Spinal cord (tissue), 9 donors: ENCODE measurements at regions not wholly inside any gene's neighbourhood (a gene's known extent, or its start where the extent isn't known, plus 50 kb on each side); places are given as distances from the start of the nearest gene placed in this dataset.

Experiments
- DNase-seq, 6 donors: peaks; one replicate each; pipeline versions ENCODE4 v3.0.0 to v3.0.0-alpha.2; 2013 to 2015; ENCODE audit warnings: low spot score in 6 of 6, low read depth in 4 of 6
- H3K27ac ChIP-seq: one replicate; pipeline ENCODE4 v1.5.1; 2013; ENCODE audit warnings: low read depth, low read length, control low read depth
- H3K27me3 ChIP-seq: one replicate; pipeline ENCODE4 v1.6.1; 2013; ENCODE audit warnings: low read length; ENCODE audit not compliant: control insufficient read depth, insufficient read depth
- H3K36me3 ChIP-seq: one replicate; pipeline ENCODE4 v1.6.1; 2013; ENCODE audit warnings: low read length; ENCODE audit not compliant: control insufficient read depth, insufficient read depth
- H3K4me1 ChIP-seq: one replicate; pipeline ENCODE4 v1.6.1; 2013; ENCODE audit warnings: low read length; ENCODE audit not compliant: control insufficient read depth, insufficient read depth
- H3K4me3 ChIP-seq: one replicate; pipeline ENCODE4 v1.5.1; 2013; ENCODE audit warnings: low read depth, low read length, control low read depth
- H3K9me3 ChIP-seq: one replicate; pipeline ENCODE4 v1.6.1; 2013; ENCODE audit warnings: low read length; ENCODE audit not compliant: control insufficient read depth, insufficient read depth
- WGBS: methylation state at CpG from one replicate; pipeline ENCODE4 v1.1.5; 2013; ENCODE audit warnings: missing lambda C conversion rate; ENCODE audit not compliant: insufficient coverage; 5-methylcytosine and 5-hydroxymethylcytosine counted together
- donor health status: healthy.

DNA sequence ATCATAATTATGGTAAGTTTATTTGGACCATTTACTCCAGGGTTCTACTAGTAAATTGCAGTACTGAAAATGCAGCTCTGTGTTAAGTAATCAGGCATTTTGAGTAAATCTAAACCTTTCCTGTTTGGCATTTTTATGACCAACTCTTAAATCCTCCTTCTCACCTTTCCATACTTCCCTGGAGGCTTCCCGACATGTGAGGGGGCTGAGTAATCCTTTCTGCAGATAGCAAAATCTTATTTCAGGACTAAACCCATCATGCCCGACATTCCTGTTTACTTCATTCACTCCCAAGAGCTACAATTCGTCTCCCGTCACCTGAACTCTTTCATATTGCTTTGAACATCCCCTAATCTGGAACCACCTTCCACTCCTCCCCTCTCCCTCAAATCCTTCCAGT lies 296.6 kb downstream of the IKZF2 start:
- no peak overlapping the region for H3K27ac ChIP-seq
- H3K27me3 ChIP-seq = no peaks in the 10 kb centered on the region
- H3K4me1 ChIP-seq = no peaks in the 10 kb centered on the region
- no peaks in the 10 kb centered on the region for H3K9me3 ChIP-seq
- 100% methylated on average over 4 of the region's 4 CpGs for WGBS
- no peaks in the 10 kb centered on the region for H3K36me3 ChIP-seq
- no peak for DNase-seq
- H3K4me3 ChIP-seq = no peak overlapping the region

DNA sequence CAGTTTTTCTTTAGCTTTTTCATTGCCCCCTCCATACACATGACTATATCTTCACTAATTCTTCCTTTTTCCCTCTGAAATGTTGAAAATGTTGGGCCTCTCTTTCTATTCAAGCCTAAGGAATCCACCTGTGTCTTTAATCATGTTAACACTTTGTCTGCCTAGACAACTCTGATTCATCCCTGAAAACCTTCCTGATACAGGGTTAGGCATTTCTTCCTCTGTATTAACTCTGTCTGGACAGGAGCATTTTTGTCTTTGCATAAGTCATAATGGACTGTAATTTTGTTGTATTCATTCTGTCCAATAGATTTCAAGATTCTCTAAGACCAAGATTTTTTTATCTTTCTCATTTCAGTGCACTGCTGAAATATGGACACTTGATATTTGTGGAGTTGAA lies 297.3 kb downstream of the IKZF2 start:
- Histone ChIP-seq H3K27me3 (no peaks in the 10 kb centered on the region), H3K4me1 (no peaks in the 10 kb centered on the region), H3K27ac (no peak overlapping the region), H3K36me3 (no peaks in the 10 kb centered on the region), H3K9me3 (no peaks in the 10 kb centered on the region), H3K4me3 (no peak overlapping the region)
- DNase-seq = no peak

- no peak overlapping the region for H3K4me3 ChIP-seq
- no peaks in the 10 kb centered on the region for H3K27me3 ChIP-seq
- no peaks in the 10 kb centered on the region for H3K9me3 ChIP-seq
- no peak overlapping the region for H3K27ac ChIP-seq
- 100% methylated on average over 3 of the region's 4 CpGs for WGBS
- no peak for DNase-seq
- H3K36me3 ChIP-seq = no peaks in the 10 kb centered on the region
- H3K4me1 ChIP-seq = no peaks in the 10 kb centered on the region
Measured at GRCh38 chr2:212845941-212846340, 305.5 kb downstream of the IKZF2 start.

DNA sequence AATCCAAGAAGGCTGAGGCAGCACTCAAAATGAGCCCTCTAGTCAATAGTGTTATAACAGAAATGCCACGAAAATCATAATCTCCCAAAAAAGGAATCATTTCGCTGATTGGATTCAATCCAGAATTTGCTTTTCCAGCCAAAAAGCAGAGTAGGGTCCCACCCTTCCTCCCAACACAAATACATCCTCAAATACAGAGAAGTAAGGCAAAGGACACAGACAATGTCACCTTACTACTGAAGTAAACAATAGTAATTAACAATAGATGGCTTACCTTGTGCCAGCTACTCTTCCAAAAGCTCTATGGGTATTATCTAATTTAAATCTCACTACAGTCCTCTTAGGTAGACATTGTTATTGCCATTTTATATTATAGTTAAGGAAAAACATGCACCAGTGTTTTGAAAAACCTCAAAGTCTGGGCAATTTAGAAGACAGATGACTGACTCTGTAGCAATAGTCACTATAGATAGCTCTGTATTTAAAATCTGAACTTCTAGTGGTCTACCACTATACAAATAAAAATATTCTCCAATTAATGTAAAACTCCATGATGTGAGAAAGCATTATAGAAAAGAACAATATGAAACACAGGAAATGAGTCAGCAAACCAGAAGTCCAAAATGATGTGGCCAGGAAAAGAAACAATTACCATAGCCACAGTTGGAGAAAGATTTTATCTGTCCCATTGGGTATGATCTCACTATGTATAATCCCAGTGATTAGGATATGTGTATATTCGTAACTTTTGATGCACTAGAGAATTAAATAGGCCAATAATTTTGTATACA lies 305.0 kb upstream of the ERBB4 start:
- H3K27me3 ChIP-seq = no peaks in the 10 kb centered on the region
- H3K4me1 ChIP-seq = no peaks in the 10 kb centered on the region
- no peak for DNase-seq
- H3K4me3 ChIP-seq = no peak overlapping the region
- no peak overlapping the region for H3K27ac ChIP-seq
- no peaks in the 10 kb centered on the region for H3K9me3 ChIP-seq
- 94% methylated on average over 2 of the region's 3 CpGs for WGBS
- no peaks in the 10 kb centered on the region for H3K36me3 ChIP-seq

DNA sequence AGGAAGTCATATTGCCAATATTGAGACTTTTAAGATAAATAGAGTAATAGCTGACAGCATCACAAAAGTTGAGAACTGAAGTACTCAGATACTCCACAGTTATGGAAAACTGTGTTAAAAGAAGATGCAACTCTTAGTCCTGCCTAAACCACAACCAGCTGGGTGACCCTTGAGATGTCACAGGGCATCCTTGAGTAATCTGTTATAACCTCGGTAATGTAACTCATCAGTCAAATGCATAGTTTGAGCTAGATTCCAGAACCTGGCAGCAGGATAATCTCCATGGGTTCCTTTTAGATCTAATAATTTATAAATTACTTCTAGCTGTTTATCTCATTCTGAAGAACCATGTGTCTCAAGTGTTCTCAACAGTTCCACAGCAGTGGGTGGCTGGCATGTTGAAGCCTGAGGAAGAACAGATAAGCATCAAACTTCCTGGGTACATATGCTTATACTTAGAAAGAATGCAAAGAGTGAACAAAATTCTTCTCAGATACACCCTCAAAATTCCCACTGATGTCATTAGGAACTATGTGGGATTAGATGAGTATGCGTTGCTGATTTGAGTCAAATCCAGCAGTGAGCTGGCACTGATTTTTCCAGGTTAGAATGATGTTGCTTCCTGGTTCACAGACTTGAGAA lies 304.1 kb upstream of the ERBB4 start:
- DNase-seq = no peak
- Histone ChIP-seq H3K4me3 (no peak overlapping the region), H3K9me3 (no peaks in the 10 kb centered on the region), H3K27me3 (no peaks in the 10 kb centered on the region), H3K4me1 (no peaks in the 10 kb centered on the region), H3K36me3 (no peaks in the 10 kb centered on the region), H3K27ac (no peak overlapping the region)
- no CpG with 5 or more reads among the region's 2 CpGs for WGBS

DNA sequence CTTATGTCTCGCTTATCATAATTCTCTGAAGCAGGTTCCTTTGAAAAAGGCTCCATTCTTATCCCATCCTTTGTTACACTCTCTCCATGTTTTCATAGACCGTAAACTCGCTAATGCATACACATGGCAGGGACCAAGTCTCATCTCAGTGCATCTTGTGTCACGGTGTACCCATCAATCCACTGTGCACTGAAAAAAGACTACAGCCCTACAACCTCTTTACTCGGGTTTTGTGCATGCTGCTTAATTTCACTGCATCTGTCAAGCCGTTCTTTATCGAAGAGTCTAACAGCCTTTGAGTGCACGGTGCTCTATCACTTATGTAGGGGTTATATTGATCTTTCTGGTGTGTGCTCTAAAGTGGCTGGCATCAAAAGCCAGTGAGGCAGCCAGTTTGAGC lies 302.9 kb upstream of the ERBB4 start:
- Histone ChIP-seq H3K27ac (no peak overlapping the region), H3K4me1 (no peaks in the 10 kb centered on the region), H3K4me3 (no peak overlapping the region), H3K27me3 (no peaks in the 10 kb centered on the region), H3K9me3 (no peaks in the 10 kb centered on the region), H3K36me3 (no peaks in the 10 kb centered on the region)
- peak in 4 of 6 donors; percentile 1 to 83 (median 2) for DNase-seq
- 33% methylated on average over 7 of the region's 8 CpGs for WGBS

DNA sequence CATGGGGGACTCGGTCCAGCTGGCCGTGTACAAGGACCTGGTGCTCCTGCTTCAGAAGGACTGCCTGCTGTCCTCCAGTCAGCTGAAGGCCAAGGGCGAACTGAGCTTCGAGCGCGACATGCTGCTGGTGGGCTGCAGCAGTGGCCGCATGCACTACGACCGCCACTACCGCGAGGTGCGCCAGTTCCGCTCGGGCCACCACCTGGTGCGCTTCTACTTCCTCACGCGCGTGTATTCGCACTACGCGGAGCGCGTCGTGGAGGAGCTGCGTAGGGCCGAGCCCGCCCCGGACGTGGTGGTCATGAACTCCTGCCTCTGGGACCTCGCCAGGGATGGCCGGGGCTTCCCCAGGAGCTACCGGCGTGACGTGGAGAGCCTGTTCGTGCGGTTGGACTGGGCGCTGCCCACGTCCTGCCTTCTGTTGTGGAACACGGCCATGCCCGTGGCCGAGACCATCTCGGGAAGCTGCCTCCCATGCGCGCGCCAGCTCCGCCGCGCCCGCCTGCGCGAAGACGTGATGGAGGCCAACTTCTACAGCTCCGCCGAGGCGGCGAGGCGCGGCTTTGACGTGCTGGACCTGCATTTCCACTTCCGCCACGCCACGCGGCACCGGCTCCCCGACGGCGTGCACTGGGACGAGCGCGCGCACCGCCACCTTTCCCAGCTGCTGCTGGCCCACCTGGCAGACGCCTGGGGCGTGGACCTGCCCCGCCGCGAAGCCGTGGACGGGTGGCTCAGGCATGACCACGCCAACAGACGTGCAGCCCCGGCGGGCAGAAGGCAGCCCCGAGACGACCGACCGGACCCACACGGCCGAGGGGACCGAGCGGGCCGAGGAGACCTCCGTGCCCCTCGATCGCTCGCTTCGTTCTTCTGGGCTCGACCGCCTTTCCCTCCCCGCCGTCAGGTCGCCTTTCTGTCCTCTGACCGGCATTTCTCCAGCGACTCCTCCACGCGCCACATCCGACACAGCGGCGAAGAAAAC lies 293.9 kb upstream of the ERBB4 start:
- no peaks in the 10 kb centered on the region for H3K4me1 ChIP-seq
- H3K4me3 ChIP-seq = no peak overlapping the region
- H3K27ac ChIP-seq = no peak overlapping the region
- WGBS = 80% methylated on average over 109 of the region's 109 CpGs
- no peaks in the 10 kb centered on the region for H3K27me3 ChIP-seq
- DNase-seq = no peak
- H3K36me3 ChIP-seq = peaks cover 4% of the 10 kb centered on the region
- peaks cover 2% of the 10 kb centered on the region for H3K9me3 ChIP-seq

GRCh38 chr2:212831671-212832199 lies 293.1 kb upstream of the ERBB4 start:
- H3K9me3 ChIP-seq = peaks cover 2% of the 10 kb centered on the region
- no peak overlapping the region for H3K27ac ChIP-seq
- H3K4me1 ChIP-seq = no peaks in the 10 kb centered on the region
- no peaks in the 10 kb centered on the region for H3K27me3 ChIP-seq
- peaks cover 4% of the 10 kb centered on the region for H3K36me3 ChIP-seq
- no peak overlapping the region for H3K4me3 ChIP-seq
- 88% methylated on average over 50 of the region's 50 CpGs for WGBS
- no peak for DNase-seq

DNA sequence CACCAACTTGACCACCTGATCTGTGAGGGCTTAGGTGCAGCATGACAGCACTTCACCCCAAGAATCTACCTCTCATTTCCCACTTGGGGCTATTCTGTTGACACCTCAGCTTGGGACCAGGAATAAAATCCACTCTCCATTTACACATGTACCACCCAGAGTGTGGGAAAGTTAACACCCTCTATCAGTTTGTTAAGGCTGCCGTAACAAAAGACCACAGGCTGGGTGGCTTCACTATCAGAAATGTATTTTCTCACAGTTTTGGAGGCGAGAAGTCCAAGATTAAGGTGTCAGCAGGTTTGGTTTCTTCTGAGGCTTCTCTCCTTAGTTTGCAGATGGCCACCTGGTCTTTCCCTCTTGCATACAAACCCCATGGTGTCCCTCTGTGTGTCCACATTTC lies 277.7 kb upstream of the ERBB4 start:
- no peaks in the 10 kb centered on the region for H3K36me3 ChIP-seq
- H3K27me3 ChIP-seq = no peaks in the 10 kb centered on the region
- no peak overlapping the region for H3K27ac ChIP-seq
- WGBS = 100% methylated on average over 1 of the region's 2 CpGs
- no peak for DNase-seq
- H3K4me1 ChIP-seq = no peaks in the 10 kb centered on the region
- no peaks in the 10 kb centered on the region for H3K9me3 ChIP-seq
- H3K4me3 ChIP-seq = no peak overlapping the region
